ENCODE measurements at regions not wholly inside any gene's neighbourhood (a gene's known extent, or its start where the extent isn't known, plus 50 kb on each side); places are given as distances from the start of the nearest gene placed in this dataset.

DNA sequence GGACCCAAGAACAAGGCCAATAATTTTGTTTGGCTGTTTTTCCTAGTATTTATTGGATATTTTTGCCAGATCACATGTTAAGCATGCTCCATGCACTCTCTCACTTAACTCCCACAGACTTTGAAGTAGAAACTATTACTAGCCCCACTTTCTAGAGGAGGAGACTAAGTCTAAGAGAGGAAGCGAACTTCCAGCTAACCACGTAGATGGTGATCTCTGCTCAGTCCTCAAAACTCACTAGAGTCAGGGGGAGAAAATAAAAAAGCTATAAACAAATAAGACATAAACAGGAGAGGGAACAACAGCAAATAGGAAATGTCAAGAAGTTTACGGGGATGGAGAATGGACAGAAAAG is 481.0 kb upstream of the PROK2 start:
- no peaks in the 10 kb centered on the region for H3K36me3 ChIP-seq
- no peak for TF ChIP-seq POLR2A (IDR thresholded peaks at IDR 0.05)
- TF ChIP-seq, protein P1, sequence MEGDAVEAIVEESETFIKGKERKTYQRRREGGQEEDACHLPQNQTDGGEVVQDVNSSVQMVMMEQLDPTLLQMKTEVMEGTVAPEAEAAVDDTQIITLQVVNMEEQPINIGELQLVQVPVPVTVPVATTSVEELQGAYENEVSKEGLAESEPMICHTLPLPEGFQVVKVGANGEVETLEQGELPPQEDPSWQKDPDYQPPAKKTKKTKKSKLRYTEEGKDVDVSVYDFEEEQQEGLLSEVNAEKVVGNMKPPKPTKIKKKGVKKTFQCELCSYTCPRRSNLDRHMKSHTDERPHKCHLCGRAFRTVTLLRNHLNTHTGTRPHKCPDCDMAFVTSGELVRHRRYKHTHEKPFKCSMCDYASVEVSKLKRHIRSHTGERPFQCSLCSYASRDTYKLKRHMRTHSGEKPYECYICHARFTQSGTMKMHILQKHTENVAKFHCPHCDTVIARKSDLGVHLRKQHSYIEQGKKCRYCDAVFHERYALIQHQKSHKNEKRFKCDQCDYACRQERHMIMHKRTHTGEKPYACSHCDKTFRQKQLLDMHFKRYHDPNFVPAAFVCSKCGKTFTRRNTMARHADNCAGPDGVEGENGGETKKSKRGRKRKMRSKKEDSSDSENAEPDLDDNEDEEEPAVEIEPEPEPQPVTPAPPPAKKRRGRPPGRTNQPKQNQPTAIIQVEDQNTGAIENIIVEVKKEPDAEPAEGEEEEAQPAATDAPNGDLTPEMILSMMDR (IDR thresholded peaks at IDR 0.05), result no peak
- DNase-seq (no peak), ATAC-seq (no peak)
- peaks cover 0 to 26% (median 15%) of the 10 kb centered on the region in 4 donors for H3K4me1 ChIP-seq
- 47% methylated on average over 3 of the region's 3 CpGs for WGBS (ENCODE audit: insufficient coverage, low coverage, low lambda C conversion rate, missing lambda C conversion rate)
- no peak overlapping the region for H3K27ac ChIP-seq
- H3K4me3 ChIP-seq, result no peak overlapping the region
- intact Hi-C loops (cut with DNase I), result no loop called here
- H3K9me3 ChIP-seq, result no peaks in the 10 kb centered on the region
- H3K27me3 ChIP-seq, result no peaks in the 10 kb centered on the region

DNA sequence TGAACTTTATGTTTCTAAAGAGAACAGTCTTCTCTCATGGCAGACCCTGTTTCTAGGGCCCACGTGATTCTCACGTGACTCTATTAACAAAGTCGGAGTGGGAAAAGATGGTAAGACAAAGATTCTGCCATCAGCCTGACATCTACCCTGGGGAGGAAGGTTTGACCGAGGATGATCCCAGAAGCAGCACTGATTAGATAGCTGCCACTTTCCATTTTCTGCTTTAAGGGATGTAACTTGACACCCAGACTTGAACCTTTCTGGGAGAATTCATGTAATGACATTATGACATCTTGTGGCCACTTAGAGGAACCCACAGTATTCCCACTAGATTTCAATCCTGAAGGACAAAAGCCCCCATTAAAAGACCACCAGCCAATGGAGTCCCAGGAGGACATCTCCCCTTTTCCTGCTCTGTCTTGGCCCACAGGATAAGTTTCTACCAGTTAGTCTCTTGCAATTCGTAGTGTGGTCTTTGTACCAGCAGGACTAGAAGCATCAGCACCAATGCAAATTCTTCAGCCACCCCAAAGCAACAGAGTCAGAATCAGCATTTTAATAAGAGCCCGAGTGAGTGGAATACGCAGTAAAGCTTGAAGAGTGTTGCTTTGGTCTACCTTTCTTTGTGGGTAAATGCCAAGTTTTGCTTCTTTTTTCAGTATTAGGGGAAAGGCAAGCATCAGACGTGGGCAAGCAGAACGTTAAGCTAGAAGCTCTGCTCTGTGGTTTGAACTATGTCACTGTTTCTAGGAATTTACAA is 480.5 kb upstream of the PROK2 start:
- H3K9me3 ChIP-seq, result no peaks in the 10 kb centered on the region
- no peaks in the 10 kb centered on the region for H3K36me3 ChIP-seq
- WGBS (ENCODE audit: insufficient coverage, low coverage, low lambda C conversion rate, missing lambda C conversion rate), result 53% methylated on average over 8 of the region's 9 CpGs
- DNase-seq, result no peak
- intact Hi-C loops (cut with DNase I), result no loop called here
- H3K27ac ChIP-seq, result no peak overlapping the region
- H3K4me1 ChIP-seq, result peaks cover 0 to 21% (median 11%) of the 10 kb centered on the region in 4 donors
- H3K27me3 ChIP-seq, result no peaks in the 10 kb centered on the region
- H3K4me3 ChIP-seq, result no peak overlapping the region
- ATAC-seq, result peak in 2 of 4 donors; percentile 17 to 33
- TF ChIP-seq, protein P1 (IDR thresholded peaks at IDR 0.05), result peak; percentile 34 to 46 (median 40)
- TF ChIP-seq POLR2A (IDR thresholded peaks at IDR 0.05), result no peak

DNA sequence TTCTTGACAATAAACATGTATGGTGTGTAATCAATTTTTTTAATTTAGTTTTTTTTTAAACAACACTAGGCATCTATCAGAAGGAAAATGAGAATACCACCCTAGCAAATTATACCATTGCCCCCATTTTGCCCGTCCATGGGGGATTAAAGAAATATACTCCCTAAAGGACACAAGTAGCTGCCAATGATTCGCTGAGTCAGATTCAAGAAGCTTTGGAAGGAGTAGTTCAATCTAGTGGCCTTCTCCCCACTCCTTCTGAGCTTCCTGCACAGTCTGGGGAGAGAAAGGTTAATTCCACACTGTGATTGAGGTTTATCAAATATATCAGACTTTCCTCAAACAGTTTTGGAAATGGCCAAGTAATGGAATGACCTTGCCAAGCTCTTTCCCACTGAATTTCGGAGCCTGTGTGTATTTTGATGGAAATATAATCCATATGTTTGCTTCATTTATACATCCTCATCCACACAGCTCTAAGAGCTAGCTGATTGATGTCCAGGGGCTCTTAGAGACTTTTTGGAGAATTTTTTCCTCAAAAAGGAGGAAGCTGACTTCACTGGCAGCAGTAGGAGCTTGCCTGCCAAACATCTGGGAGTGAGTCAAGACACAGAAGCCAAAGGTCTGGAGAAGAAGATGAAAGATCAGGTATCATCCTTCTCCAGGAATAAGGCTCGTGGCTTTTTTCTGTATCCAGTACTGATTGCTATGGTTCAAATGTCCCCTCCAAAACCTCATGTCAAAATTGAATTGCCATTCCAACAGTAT is 478.5 kb upstream of the PROK2 start:
- no peak overlapping the region for H3K27ac ChIP-seq
- intact Hi-C loops (cut with DNase I), result no loop called here
- WGBS (ENCODE audit: insufficient coverage, low coverage, low lambda C conversion rate, missing lambda C conversion rate), result 86% methylated on average over 4 of the region's 4 CpGs

DNA sequence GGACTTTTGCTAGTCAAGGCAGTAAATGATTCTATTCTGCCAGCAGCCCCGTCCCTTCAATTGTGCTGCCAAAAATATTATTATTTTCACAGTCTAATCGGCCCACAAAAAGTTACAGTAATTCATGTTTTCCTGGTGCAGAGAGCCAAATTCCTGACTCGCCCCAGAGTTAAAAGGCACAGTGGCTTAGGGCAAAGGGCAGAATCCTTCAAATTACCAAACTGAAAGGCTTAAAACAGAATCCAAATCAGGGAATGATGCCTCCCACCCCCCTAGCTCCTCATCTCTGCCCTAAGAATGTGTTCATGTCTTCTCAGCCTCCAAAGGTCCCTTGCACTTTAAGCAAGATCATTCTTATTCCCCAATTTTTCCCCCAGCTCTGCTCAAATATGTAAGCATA is 477.8 kb upstream of the PROK2 start:
- intact Hi-C loops (cut with DNase I), result no loop called here

More for the DNA sequence above, 478.5 kb upstream of the PROK2 start:
- Histone ChIP-seq H3K4me3 (no peak overlapping the region), H3K36me3 (no peaks in the 10 kb centered on the region), H3K27me3 (no peaks in the 10 kb centered on the region), H3K4me1 (peaks cover 0 to 9% (median 4%) of the 10 kb centered on the region in 4 donors), H3K9me3 (no peaks in the 10 kb centered on the region)
- no peak for ATAC-seq
- TF ChIP-seq, protein P1 (IDR thresholded peaks at IDR 0.05), result no peak
- TF ChIP-seq POLR2A (IDR thresholded peaks at IDR 0.05), result no peak
- DNase-seq, result no peak

More for the DNA sequence above, 477.8 kb upstream of the PROK2 start:
- H3K27me3 ChIP-seq, result no peaks in the 10 kb centered on the region
- ATAC-seq, result peak; percentile 40 to 79 (median 62)
- TF ChIP-seq POLR2A (IDR thresholded peaks at IDR 0.05), result no peak
- TF ChIP-seq, protein P1 (IDR thresholded peaks at IDR 0.05), result no peak
- no peaks in the 10 kb centered on the region for H3K9me3 ChIP-seq
- no peak for DNase-seq
- 23% methylated on average over 3 of the region's 3 CpGs for WGBS (ENCODE audit: insufficient coverage, low coverage, low lambda C conversion rate, missing lambda C conversion rate)
- H3K27ac ChIP-seq, result no peak overlapping the region
- peaks cover 0 to 9% (median 4%) of the 10 kb centered on the region in 4 donors for H3K4me1 ChIP-seq
- no peaks in the 10 kb centered on the region for H3K36me3 ChIP-seq
- no peak overlapping the region for H3K4me3 ChIP-seq

Measured in right lobe of liver (tissue), 6 donors.